ENCODE measurements at regions not wholly inside any gene's neighbourhood (a gene's known extent, or its start where the extent isn't known, plus 50 kb on each side); places are given as distances from the start of the nearest gene placed in this dataset.

- DNase-seq (ENCODE audit: low spot score): no peak
These were observed 203.5 kb downstream of the CBLN1 start for GRCh38 chr16:49078104-49078503.

- no peak for DNase-seq (ENCODE audit: low spot score)
These were observed 205.9 kb downstream of the CBLN1 start for GRCh38 chr16:49075709-49076108.

- DNase-seq (ENCODE audit: low spot score): no peak
These were observed 213.4 kb downstream of the CBLN1 start for GRCh38 chr16:49068224-49068623.

- no peak for DNase-seq (ENCODE audit: low spot score)
These were observed 213.9 kb downstream of the CBLN1 start for GRCh38 chr16:49067776-49068175.

GRCh38 chr16:49061137-49061714 is 220.4 kb downstream of the CBLN1 start:
- DNase-seq (ENCODE audit: low spot score): no peak

- DNase-seq (ENCODE audit: low spot score): no peak
These were observed 220.9 kb downstream of the CBLN1 start for GRCh38 chr16:49060728-49061127.

GRCh38 chr16:49058382-49058781 is 223.3 kb downstream of the CBLN1 start:
- no peak for DNase-seq (ENCODE audit: low spot score)

GRCh38 chr16:49057936-49058335 is 223.7 kb downstream of the CBLN1 start:
- no peak for DNase-seq (ENCODE audit: low spot score)

- DNase-seq (ENCODE audit: low spot score): no peak
These were observed 224.2 kb downstream of the CBLN1 start for GRCh38 chr16:49057391-49057790.

- no peak for DNase-seq (ENCODE audit: low spot score)
These were observed 225.1 kb downstream of the CBLN1 start for GRCh38 chr16:49056546-49056945.

GRCh38 chr16:49055824-49056545 is 225.7 kb downstream of the CBLN1 start:
- no peak for DNase-seq (ENCODE audit: low spot score)

- DNase-seq (ENCODE audit: low spot score): no peak
These were observed 226.3 kb downstream of the CBLN1 start for GRCh38 chr16:49055291-49055690.

GRCh38 chr16:49054606-49055005 is 227.0 kb downstream of the CBLN1 start:
- no peak for DNase-seq (ENCODE audit: low spot score)

- DNase-seq (ENCODE audit: low spot score): no peak
These were observed 228.8 kb downstream of the CBLN1 start for GRCh38 chr16:49052846-49053245.

- no peak for DNase-seq (ENCODE audit: low spot score)
These were observed 230.1 kb downstream of the CBLN1 start for GRCh38 chr16:49051576-49051975.

- no peak for DNase-seq (ENCODE audit: low spot score)
These were observed 231.0 kb downstream of the CBLN1 start for GRCh38 chr16:49050607-49051006.

GRCh38 chr16:49049644-49050043 is 232.0 kb downstream of the CBLN1 start:
- no peak for DNase-seq (ENCODE audit: low spot score)

GRCh38 chr16:49049191-49049590 is 232.4 kb downstream of the CBLN1 start:
- no peak for DNase-seq (ENCODE audit: low spot score)

- peak; percentile 68 for DNase-seq (ENCODE audit: low spot score)
These were observed 233.1 kb downstream of the CBLN1 start for GRCh38 chr16:49048557-49048956.

GRCh38 chr16:49036126-49036525 is 245.5 kb downstream of the CBLN1 start:
- no peak for DNase-seq (ENCODE audit: low spot score)

- DNase-seq (ENCODE audit: low spot score): no peak
These were observed 254.2 kb downstream of the CBLN1 start for GRCh38 chr16:49027420-49027819.

- no peak for DNase-seq (ENCODE audit: low spot score)
These were observed 255.0 kb downstream of the CBLN1 start for GRCh38 chr16:49026566-49027181.

GRCh38 chr16:49024896-49025295 is 256.7 kb downstream of the CBLN1 start:
- no peak for DNase-seq (ENCODE audit: low spot score)

- DNase-seq (ENCODE audit: low spot score): no peak
These were observed 257.6 kb downstream of the CBLN1 start for GRCh38 chr16:49024016-49024415.
